WTC11 (cell line): ENCODE measurements at regions not wholly inside any gene's neighbourhood (a gene's known extent, or its start where the extent isn't known, plus 50 kb on each side); places are given as distances from the start of the nearest gene placed in this dataset.
"Not testable (repeated sequence)": the region's sequence is repeated elsewhere in the genome, so short reads cannot be mapped to it uniquely, and the experiment has no call there.

Source experiments
- KAT7 ChIP-seq: sonication (generic); formaldehyde crosslinking; IDR thresholded peaks from 2 replicates; pipeline ENCODE4 v1.8.1; 2023; ENCODE audit warnings: missing genetic modification reagents, mild to moderate bottlenecking, borderline replicate concordance
- NR1H2 ChIP-seq: sonication (generic); formaldehyde crosslinking; IDR thresholded peaks from 2 replicates; pipeline ENCODE4 v1.9.0; 2021; ENCODE audit warnings: mild to moderate bottlenecking, moderate library complexity, missing genetic modification reagents
- SP1 ChIP-seq: sonication (generic); formaldehyde crosslinking; conservative IDR thresholded peaks from 2 replicates; pipeline ENCODE4 v1.8.1; 2022; ENCODE audit warnings: missing genetic modification reagents
- TF ChIP-seq, protein P1 (sequence below): sonication (generic); formaldehyde crosslinking; IDR thresholded peaks from 2 replicates; pipeline ENCODE4 v1.8.1; 2023; ENCODE audit warnings: mild to moderate bottlenecking, missing genetic modification reagents, moderate library complexity
- TF ChIP-seq, protein P2 (sequence below): sonication (generic); formaldehyde crosslinking; IDR thresholded peaks from 2 replicates; pipeline ENCODE4 v1.8.1; 2023; ENCODE audit warnings: mild to moderate bottlenecking, missing genetic modification reagents, moderate library complexity

DNA sequence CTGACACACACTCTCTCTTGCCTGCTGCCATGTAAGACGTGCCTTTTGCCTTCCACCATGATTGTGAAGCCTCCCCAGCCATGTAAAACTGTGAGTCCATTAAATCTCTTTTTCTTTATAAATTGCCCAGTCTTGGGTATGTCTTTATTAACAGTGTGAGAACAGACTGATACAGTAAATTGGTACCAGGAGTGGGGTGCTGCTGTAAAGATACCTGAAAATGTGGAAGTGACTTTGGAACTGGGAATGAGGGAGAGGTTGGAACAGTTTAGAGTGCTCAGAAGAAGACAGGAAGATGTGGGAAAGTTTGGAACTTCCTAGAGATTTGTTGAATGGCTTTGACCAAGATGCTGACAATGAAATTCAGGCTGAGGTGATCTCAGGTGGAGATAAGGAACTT is 77.9 kb upstream of the SFRP2 start:
- TF ChIP-seq SP1, KAT7, NR1H2 (CRISPR knock-in tag): not testable (repeated sequence)
- TF ChIP-seq, protein P1, sequence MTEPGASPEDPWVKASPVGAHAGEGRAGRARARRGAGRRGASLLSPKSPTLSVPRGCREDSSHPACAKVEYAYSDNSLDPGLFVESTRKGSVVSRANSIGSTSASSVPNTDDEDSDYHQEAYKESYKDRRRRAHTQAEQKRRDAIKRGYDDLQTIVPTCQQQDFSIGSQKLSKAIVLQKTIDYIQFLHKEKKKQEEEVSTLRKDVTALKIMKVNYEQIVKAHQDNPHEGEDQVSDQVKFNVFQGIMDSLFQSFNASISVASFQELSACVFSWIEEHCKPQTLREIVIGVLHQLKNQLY = not testable (repeated sequence)
- TF ChIP-seq, protein P2, sequence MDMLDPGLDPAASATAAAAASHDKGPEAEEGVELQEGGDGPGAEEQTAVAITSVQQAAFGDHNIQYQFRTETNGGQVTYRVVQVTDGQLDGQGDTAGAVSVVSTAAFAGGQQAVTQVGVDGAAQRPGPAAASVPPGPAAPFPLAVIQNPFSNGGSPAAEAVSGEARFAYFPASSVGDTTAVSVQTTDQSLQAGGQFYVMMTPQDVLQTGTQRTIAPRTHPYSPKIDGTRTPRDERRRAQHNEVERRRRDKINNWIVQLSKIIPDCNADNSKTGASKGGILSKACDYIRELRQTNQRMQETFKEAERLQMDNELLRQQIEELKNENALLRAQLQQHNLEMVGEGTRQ (CRISPR knock-in tag) = not testable (repeated sequence)
